ENCODE measurements at regions not wholly inside any gene's neighbourhood (a gene's known extent, or its start where the extent isn't known, plus 50 kb on each side); places are given as distances from the start of the nearest gene placed in this dataset.

- no peak for TF ChIP-seq REST (IDR thresholded peaks at IDR 0.05; ENCODE audit: insufficient read depth in 1 of 2, low read depth in 2 of 2, low read length in 2 of 2)
- no peak for TF ChIP-seq POLR2AphosphoS5 (IDR thresholded peaks at IDR 0.05; ENCODE audit: low read depth, low read length)
- TF ChIP-seq TAF1 (IDR thresholded peaks at IDR 0.05; ENCODE audit: borderline replicate concordance, insufficient read depth, low read length): no peak
These were observed 160.6 kb upstream of the RPL38 start for GRCh38 chr17:74042744-74043486.

Data from PFSK-1 (cell line).